22Rv1 (cell line): ENCODE measurements at regions not wholly inside any gene's neighbourhood (a gene's known extent, or its start where the extent isn't known, plus 50 kb on each side); places are given as distances from the start of the nearest gene placed in this dataset.

Source experiments
- H3K27ac ChIP-seq: fragments of 450-650 bp; 2 replicates; pipeline ENCODE4 v1.5.1; 2017
- CTCF ChIP-seq: fragments of 450-650 bp; IDR thresholded peaks from 2 replicates; pipeline ENCODE4 v1.5.1; 2017; ENCODE audit warnings: mild to moderate bottlenecking
- ZFX ChIP-seq: fragments of 450-650 bp; IDR thresholded peaks from 2 replicates; pipeline ENCODE4 v1.6.1; 2017; ENCODE audit warnings: antibody characterized with exemption, borderline replicate concordance

GRCh38 chr2:150981826-150982225 lies 279.8 kb downstream of the RBM43 start:
- no peak overlapping the region for H3K27ac ChIP-seq
- TF ChIP-seq CTCF (no peak), ZFX (no peak)

DNA sequence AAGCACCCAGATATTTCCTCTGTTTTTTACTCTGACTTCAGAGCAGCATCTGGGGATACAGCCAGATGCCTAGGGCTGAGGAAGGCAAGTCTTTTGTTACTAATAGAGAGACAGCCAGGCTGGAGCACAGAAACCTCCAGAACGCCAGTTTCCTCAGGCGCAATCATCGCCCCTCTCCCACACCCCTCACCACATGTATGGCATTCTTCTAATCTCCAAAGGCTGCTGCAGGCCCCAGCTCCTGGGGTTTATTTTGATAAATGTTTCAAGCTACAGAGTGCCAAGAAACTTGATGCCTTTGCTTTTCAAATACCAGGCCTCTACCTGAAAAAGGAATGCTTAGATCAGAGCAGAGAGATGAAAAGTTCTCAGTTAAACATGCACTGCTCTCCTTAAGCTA lies 283.6 kb downstream of the RBM43 start:
- TF ChIP-seq ZFX (no peak), CTCF (no peak)

GRCh38 chr2:150977296-150977695 lies 284.4 kb downstream of the RBM43 start:
- no peak overlapping the region for H3K27ac ChIP-seq
- TF ChIP-seq CTCF (no peak), ZFX (no peak)

More for the DNA sequence above, 283.6 kb downstream of the RBM43 start:
- H3K27ac ChIP-seq = no peak overlapping the region

GRCh38 chr2:150976604-150977003 lies 285.1 kb downstream of the RBM43 start:
- TF ChIP-seq ZFX = no peak
- no peak overlapping the region for H3K27ac ChIP-seq

GRCh38 chr2:150974864-150975263 lies 286.8 kb downstream of the RBM43 start:
- TF ChIP-seq ZFX (no peak), CTCF (no peak)

DNA sequence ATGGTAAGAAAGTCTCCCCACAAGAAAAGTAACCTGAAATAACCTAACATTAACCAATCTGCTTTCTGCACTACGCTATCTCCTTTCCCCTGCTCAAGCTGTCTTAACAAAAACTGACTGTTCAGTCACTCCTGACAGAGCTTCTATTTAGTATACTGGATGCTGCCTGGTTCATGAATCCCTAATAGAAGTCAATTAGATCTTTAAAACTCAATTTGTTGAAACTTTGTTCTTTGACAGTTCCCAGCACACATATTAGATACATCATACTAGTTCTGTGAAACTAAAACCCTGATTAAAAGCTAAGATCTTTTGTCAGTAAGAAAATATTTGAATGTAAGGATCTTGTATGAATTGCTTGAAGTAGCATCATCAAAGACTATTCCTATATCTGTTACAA lies 287.4 kb downstream of the RBM43 start:
- TF ChIP-seq ZFX (no peak), CTCF (no peak)
- H3K27ac ChIP-seq = no peak overlapping the region

More at GRCh38 chr2:150974864-150975263, 286.8 kb downstream of the RBM43 start:
- H3K27ac ChIP-seq = no peak overlapping the region

GRCh38 chr2:150971910-150972309 lies 289.8 kb downstream of the RBM43 start:
- no peak overlapping the region for H3K27ac ChIP-seq
- TF ChIP-seq CTCF (no peak), ZFX (no peak)

DNA sequence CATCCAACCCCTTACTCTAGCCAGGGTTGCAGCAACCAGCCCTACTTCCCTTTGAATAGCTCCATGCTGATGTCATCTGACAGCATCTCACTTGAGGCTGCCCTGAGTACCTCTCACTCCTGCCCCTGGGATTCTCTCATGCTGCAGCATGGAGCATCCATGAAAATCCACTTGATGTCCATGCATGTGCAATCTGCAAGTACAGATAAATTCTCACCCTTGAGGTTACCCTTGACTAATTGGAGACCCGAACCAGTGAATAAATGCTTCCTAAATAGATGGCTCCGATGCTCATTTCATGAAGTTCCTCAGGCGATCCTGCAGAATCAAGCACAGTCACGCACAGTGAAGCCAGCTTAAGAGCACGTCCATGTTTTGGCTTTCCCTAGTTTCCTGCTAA lies 298.3 kb downstream of the RBM43 start:
- TF ChIP-seq CTCF (no peak), ZFX (no peak)
- H3K27ac ChIP-seq = no peak overlapping the region
